K562 (cell line): ENCODE measurements at regions not wholly inside any gene's neighbourhood (a gene's known extent, or its start where the extent isn't known, plus 50 kb on each side); places are given as distances from the start of the nearest gene placed in this dataset.
A peak's percentile ranks its signal among the peaks of the same experiment; 100 is the strongest.

Experiments used
- ATAC-seq: fragments of 200-7000 bp; cut with Tn5 transposase; 3 replicates; pipeline ENCODE4 v1.9.1; 2020; ENCODE audit warnings: moderate library complexity
- BruUV-seq: library from RNA; stranded (reverse); fragments of 400-500 nt; replicated peaks from 2 replicates; lab custom pipeline; 2021; lab: Mats Ljungman, UMichigan
- CTCF ChIA-PET: fragments of 300-600 bp; formaldehyde crosslinking; extraction: SDS; loops from one replicate; lab custom pipeline; 2021; ENCODE audit warnings: low intra/inter-chr PET ratio; lab: Yijun Ruan, JAX
- POLR2A ChIA-PET: fragments of 300-600, 350-650 bp; sonication (Branson Sonifier 250); formaldehyde crosslinking; extraction: SDS; loops from one replicate; lab custom pipeline; 2021; ENCODE audit warnings: antibody characterized with exemption, inconsistent platforms; lab: Yijun Ruan, JAX
- DNase-seq, 4 experiments: peaks; one replicate each; pipeline versions ENCODE4 v3.0.0 to v3.0.0-alpha.2; 2011 to 2018; ENCODE audit warnings: low spot score in 3 of 4, mixed read lengths in 3 of 4; ENCODE audit errors: extremely low read depth in 1 of 4
- FAIRE-seq: peaks from 2 replicates; lab custom pipeline; 2011; peaks lifted over from hg19 to GRCh38; lab: Jason Lieb, UNC
- H2AFZ ChIP-seq: 2 replicates; pipeline ENCODE4 v1.6.0; 2011; ENCODE audit warnings: low read depth, low read length, control low read depth, inconsistent platforms
- H3K27ac ChIP-seq: fragments of 200-600 bp; 3 replicates; pipeline ENCODE4 v1.8.0; 2011; ENCODE audit warnings: low read depth, mild to moderate bottlenecking, control low read depth, inconsistent platforms, low read length, moderate library complexity, mixed read lengths; ENCODE audit errors: extremely low read depth
- H3K27me3 ChIP-seq, 2 experiments: fragments of 300-600 bp in 1 of 2; 2 replicates in 1 of 2; 3 replicates in 1 of 2; pipeline versions ENCODE4 v1.6.0 to v1.8.0; 2011; ENCODE audit warnings: inconsistent platforms in 2 of 2, low read length in 2 of 2, mild to moderate bottlenecking in 1 of 2, mixed read lengths in 1 of 2, moderate library complexity in 1 of 2; ENCODE audit not compliant: control insufficient read depth in 2 of 2, insufficient read depth in 2 of 2
- H3K36me3 ChIP-seq: fragments of 300-600 bp; 3 replicates; pipeline ENCODE4 v1.8.0; 2011; ENCODE audit warnings: mild to moderate bottlenecking, low read length, inconsistent platforms; ENCODE audit not compliant: control insufficient read depth, insufficient read depth
- H3K4me1 ChIP-seq, 2 experiments: fragments of 200-600 bp in 1 of 2; replicated peaks in 1 of 2; 2 replicates in 1 of 2; 3 replicates in 1 of 2; pipeline versions ENCODE4 v1.5.1 to v1.8.0; 2011; ENCODE audit warnings: inconsistent platforms in 2 of 2, low read length in 2 of 2, mild to moderate bottlenecking in 1 of 2, mixed read lengths in 1 of 2, moderate library complexity in 1 of 2; ENCODE audit not compliant: control insufficient read depth in 2 of 2, insufficient read depth in 2 of 2
- H3K4me2 ChIP-seq: 2 replicates; pipeline ENCODE4 v1.6.1; 2011; ENCODE audit warnings: low read length, control low read depth, inconsistent platforms, mixed read lengths; ENCODE audit not compliant: insufficient read depth
- H3K4me3 ChIP-seq: fragments of 200-600 bp; sonication (generic), shearing (Covaris generic); 2 replicates; pipeline ENCODE4 v1.5.1; 2016; ENCODE audit warnings: control low read depth, inconsistent platforms
- H3K79me2 ChIP-seq: fragments of 200-600 bp; 3 replicates; pipeline ENCODE4 v1.8.0; 2011; ENCODE audit warnings: low read length, inconsistent platforms; ENCODE audit not compliant: control insufficient read depth, insufficient read depth
- H3K9ac ChIP-seq, 2 experiments: 2 replicates each; pipeline versions ENCODE4 v1.6.0 to v1.6.1; 2011; ENCODE audit warnings: low read depth in 2 of 2, low read length in 2 of 2, control low read depth in 1 of 2, inconsistent platforms in 1 of 2, mild to moderate bottlenecking in 1 of 2, mixed read lengths in 1 of 2; ENCODE audit not compliant: insufficient read depth in 1 of 2
- H3K9me1 ChIP-seq: one replicate; pipeline ENCODE4 v1.6.0; 2011; ENCODE audit warnings: inconsistent platforms, mild to moderate bottlenecking, low read length, moderate library complexity; ENCODE audit not compliant: control insufficient read depth, insufficient read depth
- H3K9me3 ChIP-seq: replicated peaks from 2 replicates; pipeline ENCODE4 v1.5.1; 2011; ENCODE audit warnings: low read depth, low read length, inconsistent platforms; ENCODE audit not compliant: control insufficient read depth, insufficient read depth
- H4K20me1 ChIP-seq: replicated peaks from 2 replicates; pipeline ENCODE4 v1.6.1; 2011; ENCODE audit warnings: low read length, inconsistent platforms, mixed read lengths; ENCODE audit not compliant: control insufficient read depth, insufficient read depth
- ATF1 ChIP-seq, 2 experiments: fragments of 450-650 bp in 1 of 2; IDR thresholded peaks; 2 replicates each; pipeline ENCODE4 v1.6.1; 2016; ENCODE audit warnings: missing compliant biosample characterization in 1 of 2, missing genetic modification characterization in 1 of 2
- ATF7 ChIP-seq: fragments of 450-650 bp; IDR thresholded peaks from 2 replicates; pipeline ENCODE4 v1.7.1; 2014; ENCODE audit warnings: mild to moderate bottlenecking, moderate library complexity
- CBX2 ChIP-seq: fragments of 200-600 bp; sonication (generic); IDR thresholded peaks from one replicate; pipeline ENCODE4 v1.6.1; 2012; ENCODE audit warnings: mild to moderate bottlenecking, low read length, inconsistent platforms; ENCODE audit not compliant: insufficient read depth, poor library complexity, severe bottlenecking
- MAFF ChIP-seq: IDR thresholded peaks from 2 replicates; pipeline ENCODE4 v1.6.1; 2012; ENCODE audit warnings: low read length, improper control_type of control experiment
- NBN ChIP-seq: fragments of 450-650 bp; IDR thresholded peaks from 2 replicates; pipeline ENCODE4 v1.6.1; 2016; ENCODE audit warnings: low read depth, mild to moderate bottlenecking
- NONO ChIP-seq, 2 experiments: fragments of 200-400 bp in 1 of 2; fragments of 450-650 bp in 1 of 2; formaldehyde crosslinking in 1 of 2; IDR thresholded peaks; 2 replicates each; pipeline ENCODE4 v1.6.1; 2017; ENCODE audit warnings: low read depth in 2 of 2, mild to moderate bottlenecking in 2 of 2, moderate library complexity in 2 of 2, low read length in 1 of 2
- RAD21 ChIP-seq, 2 experiments: fragments of 250-450 bp in 1 of 2; fragments of 450-650 bp in 1 of 2; sonication (Bioruptor Pico) in 1 of 2; formaldehyde crosslinking in 1 of 2; IDR thresholded peaks in 1 of 2; conservative IDR thresholded peaks in 1 of 2; 2 replicates each; pipeline versions ENCODE4 v1.4.0 to v1.8.0; 2020 to 2022; ENCODE audit warnings: mild to moderate bottlenecking in 2 of 2, moderate library complexity in 1 of 2
- RB1 ChIP-seq: fragments of 450-650 bp; IDR thresholded peaks from 2 replicates; pipeline ENCODE4 v1.6.1; 2017; ENCODE audit warnings: low read depth, mild to moderate bottlenecking
- TAL1 ChIP-seq: fragments of 450-650 bp; IDR thresholded peaks from 2 replicates; pipeline ENCODE4 v1.6.1; 2016; ENCODE audit warnings: mild to moderate bottlenecking
- TCFL5 ChIP-seq: fragments of 250-450 bp; sonication (Bioruptor Pico); conservative IDR thresholded peaks from 2 replicates; pipeline ENCODE4 v1.6.1; 2021; ENCODE audit warnings: mild to moderate bottlenecking, moderate library complexity, matching md5 sums
- YY1 ChIP-seq, 3 experiments: IDR thresholded peaks; 2 replicates each; pipeline ENCODE4 v1.6.1; 2011; ENCODE audit warnings: low read length in 2 of 3, mild to moderate bottlenecking in 2 of 3, moderate library complexity in 2 of 3, borderline replicate concordance in 1 of 3, control low read depth in 1 of 3, low read depth in 1 of 3; ENCODE audit not compliant: insufficient read depth in 3 of 3, insufficient replicate concordance in 2 of 3, control insufficient read depth in 1 of 3, insufficient read length in 1 of 3; ENCODE audit errors: extremely low read depth in 1 of 3
- ZBTB5 ChIP-seq: fragments of 450-650 bp; IDR thresholded peaks from 2 replicates; pipeline ENCODE4 v1.6.1; 2017; ENCODE audit warnings: antibody characterized with exemption
- ZNF24 ChIP-seq: fragments of 450-650 bp; IDR thresholded peaks from 2 replicates; pipeline ENCODE4 v1.6.1; 2016
- ZNF766 ChIP-seq: fragments of 200-800 bp; sonication (Bioruptor generic); conservative IDR thresholded peaks from 2 replicates; pipeline ENCODE4 v1.6.1; 2016; ENCODE audit warnings: missing genetic modification characterization, missing compliant biosample characterization
- WGBS: fragments of 100-300 bp; shearing (Covaris generic); methylation state at CpG from one replicate; pipeline ENCODE4 v1.1.6; 2016; ENCODE audit warnings: low coverage, mixed read lengths; ENCODE audit not compliant: insufficient coverage; ENCODE audit errors: missing lambda C conversion rate; 5-methylcytosine and 5-hydroxymethylcytosine counted together
- in situ Hi-C: fragments of 300-500 bp; cut with MboI; formaldehyde crosslinking; loops from 4 replicates; pipeline ENCODE4 v1.15.0; 2018; ENCODE audit warnings: inconsistent platforms, mixed read lengths
- intact Hi-C: fragments of 100-400 bp; cut with micrococcal nuclease; formaldehyde crosslinking; loops from 2 replicates; pipeline ENCODE4 v1.14.2; 2022
- TF ChIP-seq, protein P1 (sequence below), 2 experiments: fragments of 450-650 bp; IDR thresholded peaks; 2 replicates each; pipeline ENCODE4 v1.6.1; 2016
- TF ChIP-seq, protein P2 (sequence below): fragments of 450-650 bp; conservative IDR thresholded peaks from 2 replicates; pipeline ENCODE4 v1.6.1; 2016; ENCODE audit warnings: missing genetic modification characterization, low read depth, mild to moderate bottlenecking, control low read depth, missing compliant biosample characterization

GRCh38 chr1:209435654-209436566, 147.6 kb upstream of the CAMK1G start:
- WGBS, result under 1% methylated on average over 6 of the region's 6 CpGs
- Histone ChIP-seq H3K9me1 (no peaks in the 10 kb centered on the region), H3K9me3 (no peaks in the 10 kb centered on the region), H3K4me1 (no peaks in the 10 kb centered on the region), H2AFZ (no peak overlapping the region), H3K79me2 (no peaks in the 10 kb centered on the region), H3K4me2 (no peak overlapping the region), H3K36me3 (no peaks in the 10 kb centered on the region), H3K4me3 (no peak overlapping the region), H3K27ac (no peak overlapping the region), H3K9ac (no peak overlapping the region), H3K27me3 (no peaks in the 10 kb centered on the region; a peak in 1 of 5 replicates), H4K20me1 (no peaks in the 10 kb centered on the region)
- DNase-seq (peak; percentile 69 to 83 (median 81)), ATAC-seq (peak; percentile 99), FAIRE-seq (peak; percentile 86)
- POLR2A ChIA-PET, result interaction anchor here (0.8 kb wide), 1 partner anchor 70 kb away, joined by 3 read pairs; no protein-coding TSS in a partner anchor
- CTCF ChIA-PET, result no interaction called here
- BruUV-seq, result no TSS peak
- intact Hi-C loops (no loop called here), in situ Hi-C loops (no loop called here)
- no peak for TF ChIP-seq ZNF766 (CRISPR knock-in tag)
- TF ChIP-seq RB1, result 0 out of 2 replicates have a peak, but pooled peaks have one; percentile 15
- TF ChIP-seq ZNF24, result no peak
- no peak for TF ChIP-seq ATF7
- peak in 1 of 3 experiments; percentile 26 for TF ChIP-seq YY1 (IDR thresholded peaks at IDR 0.05; ENCODE audit: borderline replicate concordance in 1 of 3, control insufficient read depth in 1 of 3, extremely low read depth in 1 of 3, insufficient read depth in 3 of 3, insufficient read length in 1 of 3, insufficient replicate concordance in 2 of 3, low read depth in 1 of 3, low read length in 2 of 3)
- TF ChIP-seq CBX2, result no peak
- TF ChIP-seq, protein P1, sequence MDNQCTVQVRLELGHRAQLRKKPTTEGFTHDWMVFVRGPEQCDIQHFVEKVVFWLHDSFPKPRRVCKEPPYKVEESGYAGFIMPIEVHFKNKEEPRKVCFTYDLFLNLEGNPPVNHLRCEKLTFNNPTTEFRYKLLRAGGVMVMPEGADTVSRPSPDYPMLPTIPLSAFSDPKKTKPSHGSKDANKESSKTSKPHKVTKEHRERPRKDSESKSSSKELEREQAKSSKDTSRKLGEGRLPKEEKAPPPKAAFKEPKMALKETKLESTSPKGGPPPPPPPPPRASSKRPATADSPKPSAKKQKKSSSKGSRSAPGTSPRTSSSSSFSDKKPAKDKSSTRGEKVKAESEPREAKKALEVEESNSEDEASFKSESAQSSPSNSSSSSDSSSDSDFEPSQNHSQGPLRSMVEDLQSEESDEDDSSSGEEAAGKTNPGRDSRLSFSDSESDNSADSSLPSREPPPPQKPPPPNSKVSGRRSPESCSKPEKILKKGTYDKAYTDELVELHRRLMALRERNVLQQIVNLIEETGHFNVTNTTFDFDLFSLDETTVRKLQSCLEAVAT (IDR thresholded peaks at IDR 0.05), result no peak
- no peak for TF ChIP-seq NBN
- peak; percentile 49 to 68 for TF ChIP-seq RAD21 (CRISPR knock-in tag; conservative IDR thresholded peaks at IDR 0.05 in 1 of 2, IDR thresholded peaks at IDR 0.05 in 1 of 2)
- no peak for TF ChIP-seq TCFL5
- TF ChIP-seq ZBTB5, result no peak
- TF ChIP-seq NONO (IDR thresholded peaks at IDR 0.05; ENCODE audit: low read depth in 2 of 2, low read length in 1 of 2), result no peak
- no peak for TF ChIP-seq TAL1
- no peak for TF ChIP-seq MAFF
- TF ChIP-seq, protein P2, sequence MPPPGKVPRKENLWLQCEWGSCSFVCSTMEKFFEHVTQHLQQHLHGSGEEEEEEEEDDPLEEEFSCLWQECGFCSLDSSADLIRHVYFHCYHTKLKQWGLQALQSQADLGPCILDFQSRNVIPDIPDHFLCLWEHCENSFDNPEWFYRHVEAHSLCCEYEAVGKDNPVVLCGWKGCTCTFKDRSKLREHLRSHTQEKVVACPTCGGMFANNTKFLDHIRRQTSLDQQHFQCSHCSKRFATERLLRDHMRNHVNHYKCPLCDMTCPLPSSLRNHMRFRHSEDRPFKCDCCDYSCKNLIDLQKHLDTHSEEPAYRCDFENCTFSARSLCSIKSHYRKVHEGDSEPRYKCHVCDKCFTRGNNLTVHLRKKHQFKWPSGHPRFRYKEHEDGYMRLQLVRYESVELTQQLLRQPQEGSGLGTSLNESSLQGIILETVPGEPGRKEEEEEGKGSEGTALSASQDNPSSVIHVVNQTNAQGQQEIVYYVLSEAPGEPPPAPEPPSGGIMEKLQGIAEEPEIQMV (tag), result no peak
- no peak for TF ChIP-seq ATF1 (CRISPR knock-in tag; IDR thresholded peaks at IDR 0.05)
- 0 out of 2 replicates have a peak, but pooled peaks have one; percentile 29 for TF ChIP-seq ATF1 (tag; IDR thresholded peaks at IDR 0.05)
